ENCODE measurements at regions not wholly inside any gene's neighbourhood (a gene's known extent, or its start where the extent isn't known, plus 50 kb on each side); places are given as distances from the start of the nearest gene placed in this dataset.

- no peaks in the 10 kb centered on the region for H4K20me1 ChIP-seq (ENCODE audit: insufficient read depth, low read length)
- H3K27me3 ChIP-seq (ENCODE audit: low read depth, low read length) = no peaks in the 10 kb centered on the region
- TF ChIP-seq, protein P1, sequence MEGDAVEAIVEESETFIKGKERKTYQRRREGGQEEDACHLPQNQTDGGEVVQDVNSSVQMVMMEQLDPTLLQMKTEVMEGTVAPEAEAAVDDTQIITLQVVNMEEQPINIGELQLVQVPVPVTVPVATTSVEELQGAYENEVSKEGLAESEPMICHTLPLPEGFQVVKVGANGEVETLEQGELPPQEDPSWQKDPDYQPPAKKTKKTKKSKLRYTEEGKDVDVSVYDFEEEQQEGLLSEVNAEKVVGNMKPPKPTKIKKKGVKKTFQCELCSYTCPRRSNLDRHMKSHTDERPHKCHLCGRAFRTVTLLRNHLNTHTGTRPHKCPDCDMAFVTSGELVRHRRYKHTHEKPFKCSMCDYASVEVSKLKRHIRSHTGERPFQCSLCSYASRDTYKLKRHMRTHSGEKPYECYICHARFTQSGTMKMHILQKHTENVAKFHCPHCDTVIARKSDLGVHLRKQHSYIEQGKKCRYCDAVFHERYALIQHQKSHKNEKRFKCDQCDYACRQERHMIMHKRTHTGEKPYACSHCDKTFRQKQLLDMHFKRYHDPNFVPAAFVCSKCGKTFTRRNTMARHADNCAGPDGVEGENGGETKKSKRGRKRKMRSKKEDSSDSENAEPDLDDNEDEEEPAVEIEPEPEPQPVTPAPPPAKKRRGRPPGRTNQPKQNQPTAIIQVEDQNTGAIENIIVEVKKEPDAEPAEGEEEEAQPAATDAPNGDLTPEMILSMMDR (IDR thresholded peaks at IDR 0.05; ENCODE audit: low read depth, low read length) = no peak
- TF ChIP-seq EZH2phosphoT487 (IDR thresholded peaks at IDR 0.05; ENCODE audit: low read depth) = no peak
- H2AFZ ChIP-seq (ENCODE audit: low read depth, low read length) = no peak overlapping the region
- no peak overlapping the region for H3K27ac ChIP-seq (ENCODE audit: low read length)
- no peaks in the 10 kb centered on the region for H3K9me3 ChIP-seq (ENCODE audit: insufficient read depth, low read length)
- no peaks in the 10 kb centered on the region for H3K4me1 ChIP-seq (ENCODE audit: low read length)
- H3K4me3 ChIP-seq (ENCODE audit: low read length) = no peak overlapping the region
- no peak overlapping the region for H3K9ac ChIP-seq (ENCODE audit: low read length)
- H3K36me3 ChIP-seq (replicated peaks; ENCODE audit: low read depth, low read length) = no peaks in the 10 kb centered on the region
- no peak overlapping the region for H3K4me2 ChIP-seq (ENCODE audit: low read length)
- H3K79me2 ChIP-seq (ENCODE audit: low read length) = no peaks in the 10 kb centered on the region
Observed at GRCh38 chr6:91538622-91539021, 951.8 kb upstream of the MAP3K7 start.

DNA sequence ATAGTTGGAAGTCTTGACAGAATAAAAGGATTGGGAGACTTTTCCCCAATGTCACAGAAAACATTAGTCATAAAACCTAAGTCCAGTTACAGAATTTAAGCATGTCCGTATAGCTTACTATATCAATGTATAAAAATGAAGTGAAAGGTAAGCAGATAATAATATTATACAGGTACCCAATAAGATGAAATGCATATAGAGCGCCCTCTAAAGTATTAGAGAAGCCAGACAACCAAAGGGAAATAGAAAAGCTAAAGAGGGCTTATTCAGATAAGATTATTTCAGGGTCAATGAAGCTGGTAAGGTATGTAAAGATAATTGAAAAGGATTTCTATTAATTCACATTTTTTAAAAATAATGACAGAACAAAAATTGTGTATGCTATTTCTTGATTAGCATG is 947.7 kb upstream of the MAP3K7 start:
- H3K4me3 ChIP-seq (ENCODE audit: low read length) = no peak overlapping the region
- H3K27me3 ChIP-seq (ENCODE audit: low read depth, low read length) = no peaks in the 10 kb centered on the region
- TF ChIP-seq, protein P1 (IDR thresholded peaks at IDR 0.05; ENCODE audit: low read depth, low read length) = peak; percentile 36
- no peak for TF ChIP-seq EZH2phosphoT487 (IDR thresholded peaks at IDR 0.05; ENCODE audit: low read depth)
- no peaks in the 10 kb centered on the region for H3K4me1 ChIP-seq (ENCODE audit: low read length)
- H3K36me3 ChIP-seq (replicated peaks; ENCODE audit: low read depth, low read length) = no peaks in the 10 kb centered on the region
- no peak overlapping the region for H3K27ac ChIP-seq (ENCODE audit: low read length)
- no peaks in the 10 kb centered on the region for H3K9me3 ChIP-seq (ENCODE audit: insufficient read depth, low read length)
- no peak overlapping the region for H3K4me2 ChIP-seq (ENCODE audit: low read length)
- H3K79me2 ChIP-seq (ENCODE audit: low read length) = no peaks in the 10 kb centered on the region
- H3K9ac ChIP-seq (ENCODE audit: low read length) = no peak overlapping the region
- H2AFZ ChIP-seq (ENCODE audit: low read depth, low read length) = no peak overlapping the region
- H4K20me1 ChIP-seq (ENCODE audit: insufficient read depth, low read length) = no peaks in the 10 kb centered on the region

DNA sequence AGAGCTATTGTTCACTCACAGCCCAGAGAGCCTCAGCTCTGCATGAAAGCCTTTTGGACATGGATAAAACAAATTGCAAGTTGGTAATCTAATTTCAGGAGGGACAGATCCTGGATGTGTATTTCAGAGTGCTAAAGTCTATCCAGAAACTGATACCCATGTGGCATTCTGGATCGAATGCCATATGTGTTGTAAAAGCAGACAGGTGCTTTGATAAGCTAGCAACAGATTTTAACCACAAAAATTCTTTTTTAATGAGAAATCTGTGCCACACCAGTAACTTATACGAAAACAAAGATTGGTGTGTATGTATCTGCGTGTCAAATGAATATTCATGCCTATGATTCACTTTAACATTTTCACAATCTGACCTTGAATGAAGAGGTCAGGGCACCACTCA is 936.6 kb upstream of the MAP3K7 start:
- H3K4me3 ChIP-seq (ENCODE audit: low read length) = no peak overlapping the region
- H3K79me2 ChIP-seq (ENCODE audit: low read length) = no peaks in the 10 kb centered on the region
- no peaks in the 10 kb centered on the region for H3K9me3 ChIP-seq (ENCODE audit: insufficient read depth, low read length)
- no peak overlapping the region for H3K27ac ChIP-seq (ENCODE audit: low read length)
- no peaks in the 10 kb centered on the region for H4K20me1 ChIP-seq (ENCODE audit: insufficient read depth, low read length)
- H3K27me3 ChIP-seq (ENCODE audit: low read depth, low read length) = no peaks in the 10 kb centered on the region
- TF ChIP-seq, protein P1 (IDR thresholded peaks at IDR 0.05; ENCODE audit: low read depth, low read length) = no peak
- no peaks in the 10 kb centered on the region for H3K36me3 ChIP-seq (replicated peaks; ENCODE audit: low read depth, low read length)
- H3K9ac ChIP-seq (ENCODE audit: low read length) = no peak overlapping the region
- no peak overlapping the region for H3K4me2 ChIP-seq (ENCODE audit: low read length)
- H3K4me1 ChIP-seq (ENCODE audit: low read length) = no peaks in the 10 kb centered on the region
- no peak overlapping the region for H2AFZ ChIP-seq (ENCODE audit: low read depth, low read length)

GRCh38 chr6:91521999-91522398 is 935.1 kb upstream of the MAP3K7 start:
- Histone ChIP-seq H3K27ac (ENCODE audit: low read length) (no peak overlapping the region), H4K20me1 (ENCODE audit: insufficient read depth, low read length) (no peaks in the 10 kb centered on the region), H3K36me3 (replicated peaks; ENCODE audit: low read depth, low read length) (no peaks in the 10 kb centered on the region), H3K9ac (ENCODE audit: low read length) (no peak overlapping the region), H3K4me3 (ENCODE audit: low read length) (no peak overlapping the region), H3K4me2 (ENCODE audit: low read length) (no peak overlapping the region), H2AFZ (ENCODE audit: low read depth, low read length) (no peak overlapping the region), H3K79me2 (ENCODE audit: low read length) (no peaks in the 10 kb centered on the region), H3K4me1 (ENCODE audit: low read length) (no peaks in the 10 kb centered on the region), H3K9me3 (ENCODE audit: insufficient read depth, low read length) (no peaks in the 10 kb centered on the region), H3K27me3 (ENCODE audit: low read depth, low read length) (no peaks in the 10 kb centered on the region)
- no peak for TF ChIP-seq EZH2phosphoT487 (IDR thresholded peaks at IDR 0.05; ENCODE audit: low read depth)
- TF ChIP-seq, protein P1 (IDR thresholded peaks at IDR 0.05; ENCODE audit: low read depth, low read length) = no peak

Measured in OCI-LY3 (cell line).